MCF 10A (cell line): ENCODE measurements at regions not wholly inside any gene's neighbourhood (a gene's known extent, or its start where the extent isn't known, plus 50 kb on each side); places are given as distances from the start of the nearest gene placed in this dataset.

Source experiments
- BruUV-seq: library from RNA; stranded (reverse); fragments of 400-500 nt; replicated peaks from 2 replicates; lab custom pipeline; 2021; lab: Mats Ljungman, UMichigan
- CTCF ChIA-PET: fragments of 300-600 bp; sonication (Branson Sonifier 250); formaldehyde crosslinking; extraction: SDS; loops from one replicate; lab custom pipeline; 2021; ENCODE audit warnings: antibody characterized with exemption, inconsistent platforms; lab: Yijun Ruan, JAX
- POLR2A ChIA-PET: fragments of 300-600, 350-650 bp; sonication (Branson Sonifier 250); formaldehyde crosslinking; extraction: SDS; loops from one replicate; lab custom pipeline; 2020; ENCODE audit warnings: antibody characterized with exemption, inconsistent platforms; lab: Yijun Ruan, JAX
- DNase-seq: peaks from one replicate; pipeline ENCODE4 v3.0.0-alpha.2; 2018; ENCODE audit not compliant: unreplicated experiment
- H3K27ac Mint-ChIP-seq: one replicate; pipeline ENCODE4 v1.8.0; 2022; ENCODE audit warnings: mild to moderate bottlenecking, low read depth, mixed read lengths; ENCODE audit not compliant: unreplicated experiment
- H3K27me3 Mint-ChIP-seq: one replicate; pipeline ENCODE4 v1.8.0; 2022; ENCODE audit warnings: mixed read lengths; ENCODE audit not compliant: insufficient read depth, unreplicated experiment
- H3K36me3 Mint-ChIP-seq: one replicate; pipeline ENCODE4 v1.8.0; 2022; ENCODE audit warnings: mild to moderate bottlenecking, moderate library complexity, mixed read lengths; ENCODE audit not compliant: insufficient read depth, unreplicated experiment
- H3K4me1 Mint-ChIP-seq: one replicate; pipeline ENCODE4 v1.8.0; 2022; ENCODE audit warnings: mixed read lengths; ENCODE audit not compliant: insufficient read depth, unreplicated experiment
- H3K4me3 Mint-ChIP-seq: one replicate; pipeline ENCODE4 v1.8.0; 2022; ENCODE audit warnings: mild to moderate bottlenecking, moderate library complexity, mixed read lengths; ENCODE audit not compliant: unreplicated experiment
- H3K9me3 Mint-ChIP-seq: one replicate; pipeline ENCODE4 v1.8.0; 2022; ENCODE audit warnings: mixed read lengths; ENCODE audit not compliant: unreplicated experiment
- intact Hi-C: fragments of 100-400 bp; cut with micrococcal nuclease; formaldehyde crosslinking; loops from 2 replicates; pipeline ENCODE4 v1.14.1; 2022
- TF ChIP-seq, protein P1 (sequence below): fragments of 200-600 bp; IDR thresholded peaks from one replicate; pipeline ENCODE4 v1.8.0; 2022; ENCODE audit warnings: antibody characterized with exemption, mild to moderate bottlenecking; ENCODE audit not compliant: unreplicated experiment

DNA sequence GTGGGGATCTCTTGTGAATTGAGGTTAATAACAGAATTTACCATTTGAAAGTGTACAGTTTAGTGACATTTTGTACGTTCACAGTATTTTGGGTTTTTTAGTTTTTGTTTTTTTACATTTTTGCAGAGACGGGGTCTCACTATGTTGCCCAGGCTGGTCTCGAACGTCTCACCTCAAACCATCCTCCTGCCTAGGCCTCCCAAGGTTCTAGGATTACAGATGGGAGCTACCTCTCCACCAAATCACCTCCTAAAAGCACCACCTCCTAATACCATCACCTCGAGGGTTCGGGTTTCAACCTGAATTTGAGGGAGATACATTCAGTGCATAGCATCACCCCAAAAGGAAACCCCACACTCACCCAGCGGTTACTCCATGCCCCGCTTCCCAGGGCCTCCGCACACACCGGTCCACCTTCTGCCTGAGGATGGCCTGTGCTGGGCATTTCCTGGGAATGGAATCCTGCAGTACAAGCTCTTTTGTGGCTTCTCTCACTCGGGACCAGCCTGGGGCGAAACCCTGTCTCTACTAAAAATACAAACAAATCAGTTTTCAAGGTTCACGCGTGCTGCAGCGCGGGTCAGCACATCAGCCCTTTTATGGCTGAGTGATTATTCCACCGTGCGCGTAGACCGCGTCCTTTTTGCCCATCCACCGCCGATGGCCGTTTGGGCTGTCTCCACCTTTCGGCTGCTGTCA is 182.7 kb upstream of the CIBAR2 start:
- TF ChIP-seq, protein P1, sequence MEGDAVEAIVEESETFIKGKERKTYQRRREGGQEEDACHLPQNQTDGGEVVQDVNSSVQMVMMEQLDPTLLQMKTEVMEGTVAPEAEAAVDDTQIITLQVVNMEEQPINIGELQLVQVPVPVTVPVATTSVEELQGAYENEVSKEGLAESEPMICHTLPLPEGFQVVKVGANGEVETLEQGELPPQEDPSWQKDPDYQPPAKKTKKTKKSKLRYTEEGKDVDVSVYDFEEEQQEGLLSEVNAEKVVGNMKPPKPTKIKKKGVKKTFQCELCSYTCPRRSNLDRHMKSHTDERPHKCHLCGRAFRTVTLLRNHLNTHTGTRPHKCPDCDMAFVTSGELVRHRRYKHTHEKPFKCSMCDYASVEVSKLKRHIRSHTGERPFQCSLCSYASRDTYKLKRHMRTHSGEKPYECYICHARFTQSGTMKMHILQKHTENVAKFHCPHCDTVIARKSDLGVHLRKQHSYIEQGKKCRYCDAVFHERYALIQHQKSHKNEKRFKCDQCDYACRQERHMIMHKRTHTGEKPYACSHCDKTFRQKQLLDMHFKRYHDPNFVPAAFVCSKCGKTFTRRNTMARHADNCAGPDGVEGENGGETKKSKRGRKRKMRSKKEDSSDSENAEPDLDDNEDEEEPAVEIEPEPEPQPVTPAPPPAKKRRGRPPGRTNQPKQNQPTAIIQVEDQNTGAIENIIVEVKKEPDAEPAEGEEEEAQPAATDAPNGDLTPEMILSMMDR: no peak
- Mint-ChIP-seq H3K4me3 (no peak overlapping the region), H3K9me3 (no peaks in the 10 kb centered on the region), H3K27me3 (no peaks in the 10 kb centered on the region), H3K27ac (no peak overlapping the region), H3K4me1 (no peaks in the 10 kb centered on the region), H3K36me3 (no peaks in the 10 kb centered on the region)
- ChIA-PET POLR2A (no interaction called here), CTCF (no interaction called here)
- no peak for DNase-seq
- intact Hi-C loops: loop anchor here (5.0 kb wide), 1 partner anchor 317 kb away; the partner anchor contains the start of gene GSE1
- BruUV-seq: no TSS peak

DNA sequence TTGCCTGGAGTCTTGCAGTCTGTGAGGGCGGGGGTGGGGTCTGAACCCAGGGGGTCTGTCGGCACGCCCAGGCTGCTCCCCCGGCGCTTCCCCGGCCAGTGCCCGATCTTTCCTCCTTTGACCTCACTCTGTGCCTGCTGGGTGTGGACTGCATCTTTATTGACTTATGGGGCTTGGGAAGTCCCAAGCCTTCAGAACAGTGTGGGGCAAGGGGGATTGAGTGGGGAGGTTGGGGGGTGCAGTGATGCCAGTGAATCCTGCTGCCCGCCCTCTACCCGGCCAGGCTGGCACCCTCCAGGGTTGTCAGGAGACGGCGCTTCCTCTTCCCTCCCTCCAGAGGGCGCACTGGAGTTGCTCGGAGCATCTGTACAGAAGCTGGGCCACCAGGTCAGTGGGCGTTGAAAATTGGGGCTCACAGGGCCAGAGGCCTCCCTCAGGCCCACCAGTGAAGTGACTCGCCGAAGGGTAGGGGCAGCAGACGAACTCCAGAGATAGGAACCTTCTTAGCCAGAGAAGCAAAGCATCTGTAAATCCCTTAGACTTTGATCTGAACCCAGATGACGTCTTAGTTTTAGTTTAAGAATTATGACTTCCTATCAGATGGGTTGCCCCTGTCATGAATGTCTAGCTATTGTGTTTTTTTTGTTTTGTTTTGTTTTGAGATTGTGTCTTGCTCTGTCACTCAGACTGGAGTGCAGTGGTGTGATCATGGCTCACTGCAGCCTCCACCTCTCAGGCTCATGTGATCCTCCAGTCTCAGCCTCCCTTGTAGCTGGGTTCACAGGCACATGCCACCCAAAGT is 184.8 kb upstream of the CIBAR2 start:
- POLR2A ChIA-PET: interaction anchor here (1.9 kb wide), 1 partner anchor 94 kb away, joined by 5 read pairs; no protein-coding TSS in a partner anchor
- no peaks in the 10 kb centered on the region for H3K36me3 Mint-ChIP-seq
- DNase-seq: peak; percentile 66
- intact Hi-C loops: loop anchor here (5.0 kb wide), 1 partner anchor 315 kb away; the partner anchor contains the start of gene GSE1
- no peaks in the 10 kb centered on the region for H3K27me3 Mint-ChIP-seq
- BruUV-seq: no TSS peak
- TF ChIP-seq, protein P1: peak; percentile 87
- H3K4me3 Mint-ChIP-seq: no peak overlapping the region
- H3K27ac Mint-ChIP-seq: no peak overlapping the region
- H3K9me3 Mint-ChIP-seq: no peaks in the 10 kb centered on the region
- H3K4me1 Mint-ChIP-seq: no peaks in the 10 kb centered on the region
- CTCF ChIA-PET: interaction anchor here (0.6 to 2.3 kb wide), 27 partner anchors 9 to 419 kb away, joined by 3 to 19 read pairs (median 4); no protein-coding TSS in a partner anchor

DNA sequence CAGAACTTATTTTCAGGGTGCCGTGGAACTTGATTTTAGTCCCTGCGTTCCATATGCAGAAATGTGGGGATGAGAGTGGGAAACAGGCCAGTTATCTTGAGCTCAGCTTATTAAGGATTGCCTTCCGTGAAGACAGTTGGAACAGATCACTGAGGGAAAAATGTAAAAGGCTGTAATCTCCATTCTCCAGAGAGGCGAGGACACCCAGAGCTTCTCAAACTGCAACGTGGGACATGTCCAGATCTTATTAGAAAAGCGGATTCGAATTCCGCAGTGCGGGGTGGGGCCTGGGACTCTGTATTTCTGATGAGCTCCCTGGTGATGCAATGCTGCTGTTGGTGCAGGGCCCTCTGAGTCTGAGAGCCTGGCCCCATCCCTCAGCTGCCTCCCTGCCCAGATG is 185.6 kb upstream of the CIBAR2 start:
- Mint-ChIP-seq H3K36me3 (no peaks in the 10 kb centered on the region), H3K4me3 (no peak overlapping the region), H3K9me3 (no peaks in the 10 kb centered on the region), H3K27me3 (no peaks in the 10 kb centered on the region), H3K27ac (no peak overlapping the region), H3K4me1 (no peaks in the 10 kb centered on the region)
- BruUV-seq: no TSS peak
- TF ChIP-seq, protein P1: no peak
- intact Hi-C loops: loop anchor here (5.0 kb wide), 1 partner anchor 314 kb away; the partner anchor contains the start of gene GSE1
- ChIA-PET CTCF (interaction anchor here (0.5 to 2.3 kb wide), 25 partner anchors 9 to 1040 kb away, joined by 3 to 19 read pairs (median 4); no protein-coding TSS in a partner anchor), POLR2A (interaction anchor here (1.9 kb wide), 1 partner anchor 93 kb away, joined by 5 read pairs; no protein-coding TSS in a partner anchor)
- DNase-seq: no peak
